DMS79 (cell line): ENCODE measurements at regions not wholly inside any gene's neighbourhood (a gene's known extent, or its start where the extent isn't known, plus 50 kb on each side); places are given as distances from the start of the nearest gene placed in this dataset.
A peak's percentile ranks its signal among the peaks of the same experiment; 100 is the strongest.

Source experiments
- DNase-seq: peaks from one replicate; lab custom pipeline; 2025; lab: John Stamatoyannopoulos, UW

DNA sequence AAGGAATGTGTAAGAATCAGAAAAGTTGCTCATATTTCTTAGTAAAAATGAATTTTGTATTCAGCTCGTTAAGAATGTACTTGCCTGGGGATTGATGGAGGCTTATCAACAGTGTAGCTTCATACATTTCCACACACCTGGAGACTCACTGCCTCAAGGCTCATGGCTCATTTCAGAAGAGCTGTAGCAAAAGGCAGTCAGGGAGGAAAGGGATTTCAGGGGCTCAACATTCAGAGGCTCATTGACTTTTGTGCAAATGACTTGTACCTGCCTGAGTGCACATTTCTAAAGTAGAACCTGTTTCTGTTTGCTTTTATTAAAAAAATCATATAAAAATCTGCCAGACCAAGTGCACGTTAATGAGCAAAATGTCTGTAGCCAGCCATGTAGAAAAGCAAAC is 304.4 kb downstream of the KCNS3 start:
- DNase-seq, result no peak

DNA sequence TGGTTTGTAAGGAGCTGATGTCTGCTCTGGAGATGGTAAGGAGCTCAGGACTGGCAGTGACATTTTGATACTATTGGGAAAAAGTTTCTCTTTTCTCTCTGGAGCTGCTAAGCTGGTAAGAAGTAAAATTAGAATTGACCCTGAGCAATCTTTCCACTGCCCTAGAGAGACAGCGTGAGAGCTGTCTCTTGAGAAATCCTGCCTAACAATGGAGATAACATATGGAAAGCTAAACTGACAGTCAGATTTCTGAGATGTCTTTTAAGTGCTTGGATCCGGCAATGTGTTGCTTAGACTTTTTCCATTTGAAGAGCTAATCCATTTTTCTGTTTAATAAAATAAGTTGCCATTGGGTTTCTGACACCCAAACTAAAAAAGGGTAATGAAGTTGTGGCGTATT is 302.4 kb downstream of the KCNS3 start:
- DNase-seq, result no peak

DNA sequence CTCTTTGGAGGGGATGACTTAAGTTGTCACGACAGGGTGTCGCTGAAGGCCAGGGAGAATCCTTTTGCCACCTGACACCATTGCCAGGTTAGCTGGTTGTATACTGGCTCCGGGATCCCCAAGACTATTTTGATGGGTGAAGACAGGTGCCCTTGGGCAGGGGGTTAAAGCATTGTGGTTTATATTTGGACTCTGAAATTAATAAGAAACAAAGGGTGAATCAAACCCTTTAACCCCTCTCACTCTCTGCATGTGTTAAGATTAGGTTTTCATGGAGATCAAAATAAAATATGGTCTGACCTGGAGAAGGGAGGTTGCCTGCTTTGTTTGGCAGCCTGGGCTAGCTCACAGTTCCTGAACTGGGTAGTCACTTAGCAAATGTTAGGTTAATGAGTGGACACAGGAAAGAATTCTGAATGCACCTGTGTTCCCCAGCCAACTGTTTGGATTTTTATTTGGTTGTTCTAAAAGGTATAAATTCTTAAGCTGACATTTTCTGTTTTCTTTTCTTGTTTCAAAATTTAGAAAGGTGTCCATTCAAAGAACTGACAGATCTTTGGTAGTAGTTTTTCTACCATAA is 301.7 kb downstream of the KCNS3 start:
- no peak for DNase-seq

DNA sequence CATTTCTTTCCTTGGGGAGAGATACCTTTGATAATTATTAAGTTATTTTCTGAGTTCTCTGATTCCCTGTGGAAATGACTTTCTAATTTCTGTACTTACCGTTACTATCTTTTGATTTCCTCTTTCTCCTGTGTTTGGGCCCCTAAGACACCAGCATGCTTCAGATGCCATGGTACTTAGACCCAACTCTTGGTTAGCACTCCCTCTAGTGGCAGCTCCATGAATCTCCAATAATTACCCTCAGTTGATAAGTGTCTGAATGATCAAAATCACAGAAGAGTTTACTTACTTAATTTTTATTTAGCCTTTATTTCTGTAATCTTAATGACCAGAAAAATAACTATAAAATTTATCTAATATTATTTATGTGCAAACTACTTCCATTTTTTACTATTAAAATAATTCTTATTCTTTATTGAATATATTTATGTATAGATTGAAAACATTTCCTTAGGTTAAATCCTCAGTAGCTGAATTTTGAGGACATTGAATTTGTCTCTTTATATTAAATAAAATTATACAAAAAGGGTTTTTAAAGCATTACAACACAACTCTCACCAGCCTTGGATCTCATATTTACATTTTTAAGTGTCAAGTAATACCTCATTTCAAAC is 300.4 kb downstream of the KCNS3 start:
- DNase-seq, result no peak

- no peak for DNase-seq
These were observed 298.3 kb downstream of the KCNS3 start for GRCh38 chr2:18176679-18177215.

GRCh38 chr2:18172607-18173006 is 294.1 kb downstream of the KCNS3 start:
- DNase-seq, result no peak

GRCh38 chr2:18171191-18172139 is 293.0 kb downstream of the KCNS3 start:
- no peak for DNase-seq

DNA sequence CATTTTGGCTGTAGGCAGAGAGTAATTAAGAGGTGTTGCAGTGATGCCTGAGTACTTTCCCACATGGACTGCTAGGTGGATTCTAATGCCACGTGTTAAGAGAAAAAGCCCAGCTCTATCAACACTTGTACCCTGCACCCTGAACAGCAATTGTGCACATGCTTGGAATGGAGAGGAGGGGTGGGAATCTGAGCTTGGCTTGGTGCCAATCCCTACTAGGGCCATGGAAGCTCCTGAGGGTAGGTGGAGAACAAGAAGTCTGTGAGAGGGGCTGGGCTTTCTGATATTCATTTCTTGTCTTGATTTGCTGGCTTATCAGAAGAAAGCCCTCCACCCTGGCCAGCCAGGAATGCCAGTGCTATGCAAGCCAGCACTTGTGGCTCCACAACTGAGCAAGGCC is 292.2 kb downstream of the KCNS3 start:
- no peak for DNase-seq

DNA sequence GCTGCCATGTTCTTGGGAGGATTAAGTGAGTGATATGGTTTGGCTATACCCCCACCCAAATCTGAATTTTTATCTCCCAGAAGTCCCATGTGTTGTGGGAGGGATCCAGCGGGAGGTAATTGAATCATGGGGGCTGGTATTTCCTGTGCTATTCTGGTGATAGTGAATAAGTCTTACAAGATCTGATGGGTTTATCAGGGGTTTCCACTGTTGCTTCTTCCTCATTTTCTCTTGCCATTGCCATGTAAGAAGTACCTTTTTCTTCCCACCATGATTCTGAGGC is 291.4 kb downstream of the KCNS3 start:
- no peak for DNase-seq

- DNase-seq, result no peak
These were observed 290.8 kb downstream of the KCNS3 start for GRCh38 chr2:18169121-18169892.

DNA sequence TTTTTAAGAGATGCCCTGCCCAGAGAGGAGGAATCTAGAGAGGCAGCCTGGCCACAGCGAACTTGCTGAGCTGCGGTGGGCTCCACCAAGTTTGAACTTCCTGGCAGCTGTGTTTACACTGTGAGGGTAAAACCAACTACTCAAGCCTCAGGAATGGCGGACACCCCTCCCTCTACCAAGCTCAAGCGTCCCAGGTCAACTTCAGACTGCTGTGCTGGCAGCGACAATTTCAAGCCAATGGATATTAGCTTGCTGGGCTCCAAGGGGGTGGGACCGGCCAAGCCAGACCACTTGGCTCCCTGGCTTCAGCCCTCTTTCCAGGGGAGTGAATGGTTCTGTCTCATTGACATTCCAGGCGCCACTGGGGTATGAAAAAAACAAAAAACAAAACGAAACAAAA is 289.4 kb downstream of the KCNS3 start:
- no peak for DNase-seq

DNA sequence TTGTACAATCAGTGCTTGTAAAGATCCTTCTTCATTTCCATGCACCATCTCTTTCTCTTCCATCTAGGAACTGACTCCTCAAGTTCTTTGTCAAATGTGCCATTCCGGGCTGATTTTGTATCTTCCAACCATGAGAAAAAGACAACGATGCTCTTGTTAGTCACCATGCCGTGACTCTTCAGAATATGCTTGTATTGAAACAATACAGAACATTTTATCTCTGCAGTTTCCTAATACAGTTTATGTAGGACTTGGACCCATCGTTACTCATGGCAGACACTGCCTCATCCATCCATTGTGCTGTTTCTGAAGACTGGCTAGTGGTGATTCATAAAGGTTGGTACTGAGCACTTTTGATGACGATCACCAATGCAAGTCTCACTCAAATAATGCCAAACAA is 283.2 kb downstream of the KCNS3 start:
- DNase-seq, result no peak

DNA sequence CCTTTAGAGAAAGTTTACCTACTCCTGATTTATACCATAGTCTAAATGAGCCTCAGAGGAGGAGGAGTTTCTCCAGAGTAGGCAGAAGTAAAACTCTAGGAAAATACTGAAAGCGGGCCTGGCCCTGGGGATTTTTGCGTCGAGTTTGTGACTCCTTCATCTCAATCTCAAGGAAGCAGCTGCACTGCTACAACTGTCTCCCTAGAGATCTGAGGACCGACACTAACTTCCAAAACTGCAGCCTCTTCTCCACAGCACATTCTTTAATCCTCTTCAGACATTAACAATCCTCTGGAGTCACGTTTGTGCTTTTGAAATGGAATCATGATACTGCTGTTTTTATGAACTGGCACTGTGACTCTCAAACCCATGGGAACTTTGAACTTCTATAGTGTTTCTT is 281.4 kb downstream of the KCNS3 start:
- DNase-seq, result no peak

GRCh38 chr2:18156421-18156820 is 278.0 kb downstream of the KCNS3 start:
- no peak for DNase-seq

DNA sequence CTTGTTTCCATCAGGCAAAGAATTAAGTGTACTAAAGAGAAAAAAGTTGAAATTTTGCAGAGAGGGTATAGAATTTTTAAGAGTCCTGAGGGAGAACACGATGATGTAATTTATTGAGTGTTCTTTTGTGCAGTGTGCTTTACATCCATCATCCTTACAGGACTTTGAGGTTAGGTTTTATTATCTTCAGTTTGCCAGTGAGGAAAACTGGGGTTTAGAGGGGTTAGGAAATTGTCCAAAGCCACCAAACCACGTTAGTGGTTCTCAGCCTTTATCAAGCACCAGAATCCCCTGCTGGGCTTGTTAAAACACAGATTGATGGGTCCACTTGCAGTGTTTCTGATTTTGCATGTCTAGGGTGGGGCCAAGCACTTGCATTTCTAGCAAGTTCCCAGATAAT is 277.5 kb downstream of the KCNS3 start:
- DNase-seq, result no peak

GRCh38 chr2:18154812-18155211 is 276.3 kb downstream of the KCNS3 start:
- DNase-seq, result no peak

DNA sequence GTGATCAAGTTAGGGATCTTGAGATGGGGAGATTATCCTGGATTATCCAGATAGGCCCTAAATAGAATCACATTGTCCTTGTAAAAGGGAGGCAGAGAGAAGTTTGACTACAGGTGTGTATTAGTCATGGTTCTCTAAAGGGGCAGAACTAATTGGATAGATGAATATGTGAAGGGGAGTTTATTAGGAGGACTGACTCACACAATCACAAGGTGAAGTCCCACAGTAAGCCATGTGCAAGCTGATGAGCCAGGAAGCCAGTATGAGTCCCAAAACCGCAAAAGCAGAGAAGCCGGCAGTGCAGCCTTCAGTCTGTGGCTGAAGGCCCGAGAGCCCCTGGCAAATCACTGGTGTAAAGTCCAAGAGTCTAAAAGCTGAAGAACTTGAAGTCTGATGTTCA is 275.8 kb downstream of the KCNS3 start:
- no peak for DNase-seq

GRCh38 chr2:18153741-18154140 is 275.3 kb downstream of the KCNS3 start:
- no peak for DNase-seq

GRCh38 chr2:18151237-18151636 is 272.8 kb downstream of the KCNS3 start:
- DNase-seq, result no peak

DNA sequence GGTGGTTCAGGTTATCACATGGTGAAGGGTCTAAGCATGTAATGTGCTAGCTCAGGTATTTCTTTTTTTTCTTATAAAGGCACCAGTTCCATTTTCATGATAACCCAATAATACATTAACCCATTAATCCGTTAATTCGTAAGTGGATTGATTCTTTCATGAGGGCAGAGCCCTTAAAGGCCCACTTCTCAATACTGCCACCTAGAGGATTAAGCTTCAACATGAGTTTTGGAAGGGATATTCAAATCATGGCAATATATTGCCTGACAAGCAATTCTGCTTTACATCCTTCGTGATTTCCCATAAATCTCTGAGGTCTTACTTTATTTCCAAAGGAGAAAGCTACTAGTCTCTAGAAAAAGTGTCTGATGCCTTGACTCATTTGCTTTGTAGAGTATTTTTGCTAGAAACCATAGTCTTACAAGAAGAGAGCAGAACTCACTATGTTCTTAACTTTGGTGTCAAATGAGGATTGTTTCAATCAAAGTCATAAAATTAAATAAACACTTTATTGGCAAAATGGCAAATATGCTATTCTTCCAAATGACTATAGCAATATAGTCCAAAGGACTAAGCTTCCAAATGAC is 271.3 kb downstream of the KCNS3 start:
- peak; percentile 11 for DNase-seq

DNA sequence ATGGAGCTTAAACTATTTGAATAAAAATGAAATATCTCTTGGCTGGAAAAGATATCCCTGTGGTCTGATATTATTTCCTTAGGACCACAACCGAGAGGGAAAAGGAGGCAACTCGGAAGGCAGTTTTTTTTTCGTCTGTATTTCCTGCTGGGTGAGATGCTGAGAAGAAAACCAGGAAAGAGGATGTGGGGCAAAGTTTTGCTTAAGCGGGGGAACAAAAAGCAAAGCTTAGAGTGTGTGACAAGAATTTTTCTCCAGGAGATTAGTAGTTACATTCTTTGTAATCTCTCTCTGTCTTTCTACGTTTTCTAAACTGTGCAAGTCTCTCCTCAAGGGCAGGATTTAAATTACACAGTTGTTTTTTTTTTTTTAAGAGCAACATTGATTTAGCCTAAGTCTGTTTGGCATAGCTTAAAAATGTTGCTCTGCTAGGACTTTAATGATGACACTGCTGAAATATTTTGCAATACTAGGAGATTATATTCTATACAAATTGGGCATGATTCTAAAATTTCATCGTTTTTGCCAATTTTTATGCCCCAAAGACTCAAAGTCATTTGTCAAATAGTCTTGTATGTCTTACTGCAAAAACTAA is 258.5 kb downstream of the KCNS3 start:
- DNase-seq, result no peak

DNA sequence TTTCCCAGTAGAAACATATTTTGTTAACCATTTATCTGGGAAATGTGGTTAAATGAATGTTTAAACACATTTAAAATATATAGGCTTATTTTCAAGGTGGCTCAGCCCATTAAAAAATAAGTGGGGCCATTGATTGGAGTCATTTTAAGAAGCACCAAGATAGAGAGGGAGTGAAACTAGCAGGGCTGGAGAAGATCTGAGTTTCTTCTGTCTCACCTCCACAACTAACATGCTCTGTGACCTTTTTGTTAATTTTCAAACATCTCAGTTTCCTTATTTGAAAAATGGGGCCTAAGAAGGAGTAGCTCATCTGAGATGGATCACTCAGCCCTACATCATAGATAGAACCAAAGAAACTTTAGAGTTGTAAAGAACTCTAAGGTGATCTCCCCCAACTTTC is 254.8 kb downstream of the KCNS3 start:
- DNase-seq, result no peak
